ENCODE measurements at regions not wholly inside any gene's neighbourhood (a gene's known extent, or its start where the extent isn't known, plus 50 kb on each side); places are given as distances from the start of the nearest gene placed in this dataset.
A peak's percentile ranks its signal among the peaks of the same experiment; 100 is the strongest.

DNA sequence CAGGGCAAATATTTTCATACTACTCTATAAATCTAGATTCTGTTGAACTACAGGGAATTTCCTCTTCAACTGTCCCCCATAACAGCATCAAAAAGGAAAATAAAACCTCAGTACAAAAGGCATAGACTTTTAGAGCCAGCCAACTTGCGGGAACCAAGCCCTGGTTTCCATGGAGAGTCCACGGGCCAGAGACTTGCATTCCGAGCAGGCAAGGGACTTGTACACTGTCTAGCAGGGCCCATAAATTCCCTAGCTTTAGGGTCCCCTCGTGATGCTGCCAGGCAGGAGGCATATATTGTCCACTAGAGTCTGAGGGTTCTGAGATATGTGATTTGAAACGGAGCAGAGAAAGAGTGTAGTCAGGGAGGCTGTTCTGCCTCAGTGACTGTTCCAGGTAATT lies 153.1 kb upstream of the SLC14A2 start (continued):
- TF ChIP-seq, protein P1, sequence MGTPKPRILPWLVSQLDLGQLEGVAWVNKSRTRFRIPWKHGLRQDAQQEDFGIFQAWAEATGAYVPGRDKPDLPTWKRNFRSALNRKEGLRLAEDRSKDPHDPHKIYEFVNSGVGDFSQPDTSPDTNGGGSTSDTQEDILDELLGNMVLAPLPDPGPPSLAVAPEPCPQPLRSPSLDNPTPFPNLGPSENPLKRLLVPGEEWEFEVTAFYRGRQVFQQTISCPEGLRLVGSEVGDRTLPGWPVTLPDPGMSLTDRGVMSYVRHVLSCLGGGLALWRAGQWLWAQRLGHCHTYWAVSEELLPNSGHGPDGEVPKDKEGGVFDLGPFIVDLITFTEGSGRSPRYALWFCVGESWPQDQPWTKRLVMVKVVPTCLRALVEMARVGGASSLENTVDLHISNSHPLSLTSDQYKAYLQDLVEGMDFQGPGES (IDR thresholded peaks at IDR 0.05; ENCODE audit: low read depth, low read length): no peak
- TF ChIP-seq, protein P2, sequence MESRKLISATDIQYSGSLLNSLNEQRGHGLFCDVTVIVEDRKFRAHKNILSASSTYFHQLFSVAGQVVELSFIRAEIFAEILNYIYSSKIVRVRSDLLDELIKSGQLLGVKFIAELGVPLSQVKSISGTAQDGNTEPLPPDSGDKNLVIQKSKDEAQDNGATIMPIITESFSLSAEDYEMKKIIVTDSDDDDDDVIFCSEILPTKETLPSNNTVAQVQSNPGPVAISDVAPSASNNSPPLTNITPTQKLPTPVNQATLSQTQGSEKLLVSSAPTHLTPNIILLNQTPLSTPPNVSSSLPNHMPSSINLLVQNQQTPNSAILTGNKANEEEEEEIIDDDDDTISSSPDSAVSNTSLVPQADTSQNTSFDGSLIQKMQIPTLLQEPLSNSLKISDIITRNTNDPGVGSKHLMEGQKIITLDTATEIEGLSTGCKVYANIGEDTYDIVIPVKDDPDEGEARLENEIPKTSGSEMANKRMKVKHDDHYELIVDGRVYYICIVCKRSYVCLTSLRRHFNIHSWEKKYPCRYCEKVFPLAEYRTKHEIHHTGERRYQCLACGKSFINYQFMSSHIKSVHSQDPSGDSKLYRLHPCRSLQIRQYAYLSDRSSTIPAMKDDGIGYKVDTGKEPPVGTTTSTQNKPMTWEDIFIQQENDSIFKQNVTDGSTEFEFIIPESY (IDR thresholded peaks at IDR 0.05; ENCODE audit: borderline replicate concordance, low read depth): no peak
- TF ChIP-seq POLR2AphosphoS5 (IDR thresholded peaks at IDR 0.05; ENCODE audit: low read depth, low read length): no peak

DNA sequence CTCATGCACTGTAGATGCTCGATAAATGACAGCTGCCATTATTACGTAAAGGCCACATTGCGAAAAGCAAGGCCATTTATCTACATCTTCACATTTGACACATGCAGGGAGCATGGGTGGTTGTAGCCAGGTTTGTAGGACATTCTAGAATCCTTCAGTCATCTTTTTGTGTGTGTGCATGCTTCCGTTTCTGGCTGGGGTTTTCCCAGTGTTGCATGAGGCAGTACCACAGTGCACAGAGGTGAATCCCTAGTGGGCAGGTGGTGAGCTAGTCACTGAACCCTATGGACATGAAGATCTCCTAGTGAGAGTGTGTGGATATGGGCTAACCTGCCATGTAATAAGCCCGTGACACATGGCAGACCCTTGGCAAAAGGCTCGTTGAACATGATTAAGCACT lies 151.8 kb upstream of the SLC14A2 start:
- ChIA-PET POLR2A (no interaction called here), CTCF (interaction anchor here (1.1 kb wide), 1 partner anchor 10 kb away, joined by 3 read pairs; no protein-coding TSS in a partner anchor)
- peaks cover 0 to 24% of the 10 kb centered on the region in 2 experiments; a peak in 2 of 4 replicates for H3K4me1 ChIP-seq (ENCODE audit: control insufficient read depth in 1 of 2, insufficient read depth in 2 of 2, low read depth in 1 of 2, low read length in 1 of 2)
- no peaks in the 10 kb centered on the region for H3K9me3 ChIP-seq
- no peaks in the 10 kb centered on the region for H3K79me2 ChIP-seq (ENCODE audit: insufficient read depth)
- TF ChIP-seq SMC3 (IDR thresholded peaks at IDR 0.05; ENCODE audit: low read depth, low read length) (no peak), RAD21 (IDR thresholded peaks at IDR 0.05; ENCODE audit: low read length) (no peak), NFIC (IDR thresholded peaks at IDR 0.05; ENCODE audit: borderline replicate concordance) (no peak), RXRA (IDR thresholded peaks at IDR 0.05; ENCODE audit: borderline replicate concordance, low read depth) (no peak)
- TF ChIP-seq, protein P2 (IDR thresholded peaks at IDR 0.05; ENCODE audit: borderline replicate concordance, low read depth): no peak
- H3K9ac ChIP-seq: no peak overlapping the region
- DNase-seq: no peak
- no peaks in the 10 kb centered on the region for H4K20me1 ChIP-seq (ENCODE audit: insufficient read depth)
- H3K4me2 ChIP-seq: no peak overlapping the region
- no peaks in the 10 kb centered on the region for H3F3A ChIP-seq (replicated peaks; ENCODE audit: insufficient read depth)
- peaks cover 9% of the 10 kb centered on the region; the same call in 1 of the 2 replicates for H3K27me3 ChIP-seq (ENCODE audit: insufficient read depth)
- H2AFZ ChIP-seq (ENCODE audit: low read depth): no peak overlapping the region
- no peak overlapping the region for H3K4me3 ChIP-seq (ENCODE audit: low read depth in 2 of 2, low read length in 1 of 2)
- 65% methylated on average over 6 of the region's 6 CpGs for WGBS (ENCODE audit: low lambda C conversion rate)
- no peaks in the 10 kb centered on the region for H3K36me3 ChIP-seq (replicated peaks in 1 of 2; ENCODE audit: control insufficient read depth in 1 of 2, insufficient read depth in 2 of 2, low read length in 1 of 2)
- H3K27ac ChIP-seq (ENCODE audit: low read depth in 2 of 2, low read length in 1 of 2): no peak overlapping the region
- H3K9me2 ChIP-seq: no peaks in the 10 kb centered on the region

DNA sequence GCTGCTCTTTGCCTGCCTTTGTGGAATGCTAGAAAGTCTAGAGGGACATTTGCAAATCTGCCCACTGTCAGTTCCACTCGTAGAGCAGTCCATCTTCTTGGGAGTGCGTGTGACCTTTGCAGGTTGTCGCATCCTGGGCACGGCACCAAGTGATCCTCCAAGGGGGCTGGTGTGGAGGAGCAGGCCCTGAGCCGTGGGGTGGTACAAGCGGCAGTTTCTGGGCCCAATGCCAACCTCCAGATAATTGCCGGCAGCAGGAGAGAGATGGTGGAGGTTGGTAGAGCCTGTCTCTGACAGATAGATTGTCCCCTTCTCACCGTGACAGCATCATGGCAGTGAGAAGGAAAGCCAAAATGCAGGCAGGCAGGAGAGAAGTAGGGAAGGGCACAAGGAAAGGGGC lies 150.7 kb upstream of the SLC14A2 start:
- Histone ChIP-seq H4K20me1 (ENCODE audit: insufficient read depth) (no peaks in the 10 kb centered on the region), H3K4me2 (no peak overlapping the region), H3F3A (replicated peaks; ENCODE audit: insufficient read depth) (no peaks in the 10 kb centered on the region), H3K4me3 (ENCODE audit: low read depth in 2 of 2, low read length in 1 of 2) (no peak overlapping the region), H3K9me3 (no peaks in the 10 kb centered on the region), H3K36me3 (replicated peaks in 1 of 2; ENCODE audit: control insufficient read depth in 1 of 2, insufficient read depth in 2 of 2, low read length in 1 of 2) (no peaks in the 10 kb centered on the region), H3K9me2 (no peaks in the 10 kb centered on the region), H3K79me2 (ENCODE audit: insufficient read depth) (no peaks in the 10 kb centered on the region), H2AFZ (ENCODE audit: low read depth) (no peak overlapping the region), H3K27me3 (ENCODE audit: insufficient read depth) (peaks cover 9% of the 10 kb centered on the region; the same call in 1 of the 2 replicates), H3K27ac (ENCODE audit: low read depth in 2 of 2, low read length in 1 of 2) (peak overlapping the region in 1 of 2 experiments; percentile 45; a peak in 2 of 4 replicates), H3K4me1 (ENCODE audit: control insufficient read depth in 1 of 2, insufficient read depth in 2 of 2, low read depth in 1 of 2, low read length in 1 of 2) (peaks cover 0 to 24% of the 10 kb centered on the region in 2 experiments; a peak in 2 of 4 replicates), H3K9ac (no peak overlapping the region)
- TF ChIP-seq NFIC (IDR thresholded peaks at IDR 0.05; ENCODE audit: borderline replicate concordance): peak; percentile 37; the same call in 1 of the 2 replicates
- peak; percentile 31 for TF ChIP-seq CHD2 (IDR thresholded peaks at IDR 0.05; ENCODE audit: low read length, partially characterized antibody)
- TF ChIP-seq, protein P3, sequence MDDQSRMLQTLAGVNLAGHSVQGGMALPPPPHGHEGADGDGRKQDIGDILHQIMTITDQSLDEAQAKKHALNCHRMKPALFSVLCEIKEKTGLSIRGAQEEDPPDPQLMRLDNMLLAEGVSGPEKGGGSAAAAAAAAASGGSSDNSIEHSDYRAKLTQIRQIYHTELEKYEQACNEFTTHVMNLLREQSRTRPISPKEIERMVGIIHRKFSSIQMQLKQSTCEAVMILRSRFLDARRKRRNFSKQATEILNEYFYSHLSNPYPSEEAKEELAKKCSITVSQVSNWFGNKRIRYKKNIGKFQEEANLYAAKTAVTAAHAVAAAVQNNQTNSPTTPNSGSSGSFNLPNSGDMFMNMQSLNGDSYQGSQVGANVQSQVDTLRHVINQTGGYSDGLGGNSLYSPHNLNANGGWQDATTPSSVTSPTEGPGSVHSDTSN (IDR thresholded peaks at IDR 0.05): no peak
- no peak for TF ChIP-seq YY1 (IDR thresholded peaks at IDR 0.05; ENCODE audit: low read depth)
- peak in 1 of 2 experiments; percentile 72; a peak in 1 of 4 replicates for TF ChIP-seq EP300 (IDR thresholded peaks at IDR 0.05; ENCODE audit: borderline replicate concordance in 1 of 2, low read depth in 1 of 2, low read length in 1 of 2)
- TF ChIP-seq SMC3 (IDR thresholded peaks at IDR 0.05; ENCODE audit: low read depth, low read length): no peak
- peak; percentile 26; the same call in 1 of the 2 replicates for TF ChIP-seq RAD21 (IDR thresholded peaks at IDR 0.05; ENCODE audit: low read length)
- peak; percentile 53; the same call in 1 of the 2 replicates for TF ChIP-seq FOXJ3 (CRISPR knock-in tag; IDR thresholded peaks at IDR 0.05)
- TF ChIP-seq, protein P4, sequence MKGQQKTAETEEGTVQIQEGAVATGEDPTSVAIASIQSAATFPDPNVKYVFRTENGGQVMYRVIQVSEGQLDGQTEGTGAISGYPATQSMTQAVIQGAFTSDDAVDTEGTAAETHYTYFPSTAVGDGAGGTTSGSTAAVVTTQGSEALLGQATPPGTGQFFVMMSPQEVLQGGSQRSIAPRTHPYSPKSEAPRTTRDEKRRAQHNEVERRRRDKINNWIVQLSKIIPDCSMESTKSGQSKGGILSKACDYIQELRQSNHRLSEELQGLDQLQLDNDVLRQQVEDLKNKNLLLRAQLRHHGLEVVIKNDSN (IDR thresholded peaks at IDR 0.05; ENCODE audit: borderline replicate concordance, low read depth): no peak
- TF ChIP-seq RCOR1 (IDR thresholded peaks at IDR 0.05; ENCODE audit: low read length): peak; percentile 62
- TF ChIP-seq MXI1 (IDR thresholded peaks at IDR 0.05; ENCODE audit: low read depth, low read length): peak; percentile 90
- 20% methylated on average over 8 of the region's 8 CpGs for WGBS (ENCODE audit: low lambda C conversion rate)
- peak; percentile 74 for DNase-seq
- ChIA-PET POLR2A (no interaction called here), CTCF (no interaction called here)

Data from SK-N-SH (cell line).